Fibroblast of skin of left quadriceps (primary cell): ENCODE measurements at regions not wholly inside any gene's neighbourhood (a gene's known extent, or its start where the extent isn't known, plus 50 kb on each side); places are given as distances from the start of the nearest gene placed in this dataset.
A peak's percentile ranks its signal among the peaks of the same experiment; 100 is the strongest.

Experiments
- DNase-seq, 2 experiments: peaks; one replicate each; pipeline ENCODE4 v3.0.0-alpha.2; 2013; ENCODE audit warnings: low read depth in 2 of 2

DNA sequence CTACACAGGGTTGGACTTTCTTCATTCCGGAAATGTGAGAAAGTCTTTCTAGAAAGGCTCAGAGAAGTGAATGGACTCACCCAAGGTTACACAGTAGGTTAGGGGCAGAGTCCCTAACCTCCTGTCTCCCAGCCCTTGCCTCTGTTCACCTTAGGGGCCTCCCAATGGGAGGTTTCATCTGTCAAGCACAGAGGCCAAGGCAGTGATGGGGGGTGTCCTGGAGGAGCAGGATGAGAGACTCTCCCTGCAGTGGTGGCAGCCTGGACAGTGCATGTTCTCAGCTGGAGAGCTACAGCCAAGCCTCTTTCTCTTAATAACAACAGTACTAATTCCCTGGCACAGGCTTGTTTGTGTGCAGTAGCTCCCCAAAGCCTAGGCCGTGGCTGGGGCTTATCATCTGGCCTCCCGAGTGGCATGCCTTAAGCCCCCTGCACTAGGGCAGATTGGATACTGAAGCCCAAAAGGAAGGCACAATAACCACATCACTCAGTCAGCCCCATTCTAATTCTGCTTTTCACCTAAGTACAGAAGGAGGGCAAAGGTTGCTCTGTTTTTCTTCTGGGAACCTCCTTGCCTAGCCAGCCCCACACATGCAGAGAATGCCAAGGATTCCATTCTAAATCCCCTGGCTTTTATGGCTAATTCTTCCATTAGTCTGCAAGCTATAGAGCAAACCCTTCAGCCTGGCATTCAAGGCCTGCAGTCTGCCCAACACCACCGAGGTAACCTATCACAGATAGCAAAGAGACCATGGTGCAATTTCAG, 50.2 kb upstream of the XPA start:
- no peak for DNase-seq

GRCh38 chr9:97748525-97748924, 51.4 kb upstream of the XPA start:
- DNase-seq, result no peak

DNA sequence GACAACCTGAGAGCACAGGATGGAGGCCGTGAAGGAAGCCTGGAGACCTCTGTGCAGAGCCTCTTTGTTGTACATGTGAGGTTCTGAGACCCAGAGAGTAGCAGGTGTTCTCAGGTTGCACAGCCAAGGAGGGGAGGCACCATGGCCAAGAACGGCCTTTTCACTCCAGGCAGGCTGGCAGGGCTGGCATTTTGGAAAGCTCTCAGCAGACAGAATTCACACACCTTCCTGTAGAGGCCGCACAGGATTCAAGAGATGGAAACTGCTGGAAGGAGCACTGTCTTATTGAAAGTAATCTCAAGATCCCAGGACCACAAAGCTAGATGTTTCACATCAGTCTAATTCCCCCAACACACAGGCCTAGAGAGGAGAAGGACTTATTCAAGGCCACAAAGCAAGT, 52.8 kb upstream of the XPA start:
- no peak for DNase-seq

DNA sequence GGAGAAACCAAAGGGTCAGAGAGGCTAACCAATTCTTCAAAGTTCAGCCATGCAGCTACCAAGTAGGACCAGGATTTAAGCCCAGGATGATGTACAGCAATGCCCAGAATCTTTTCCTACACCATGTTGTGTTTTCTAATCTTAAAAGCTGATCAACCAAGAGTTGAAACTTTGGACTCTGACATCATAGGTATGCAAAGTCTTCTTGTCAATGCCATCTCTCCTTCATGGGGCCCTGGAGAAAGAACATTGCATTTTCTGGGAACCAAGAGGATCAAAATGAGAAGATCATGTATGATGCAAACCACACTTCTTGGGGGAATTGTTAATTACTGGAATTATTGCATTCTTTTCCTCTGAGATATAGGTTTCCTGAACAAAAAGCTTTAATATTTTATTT, 54.4 kb upstream of the XPA start:
- DNase-seq, result no peak

GRCh38 chr9:97752274-97752673, 55.1 kb upstream of the XPA start:
- no peak for DNase-seq

- no peak for DNase-seq
These were observed 56.2 kb upstream of the XPA start for GRCh38 chr9:97753364-97753763.

GRCh38 chr9:97753975-97754374, 56.8 kb upstream of the XPA start:
- no peak for DNase-seq

DNA sequence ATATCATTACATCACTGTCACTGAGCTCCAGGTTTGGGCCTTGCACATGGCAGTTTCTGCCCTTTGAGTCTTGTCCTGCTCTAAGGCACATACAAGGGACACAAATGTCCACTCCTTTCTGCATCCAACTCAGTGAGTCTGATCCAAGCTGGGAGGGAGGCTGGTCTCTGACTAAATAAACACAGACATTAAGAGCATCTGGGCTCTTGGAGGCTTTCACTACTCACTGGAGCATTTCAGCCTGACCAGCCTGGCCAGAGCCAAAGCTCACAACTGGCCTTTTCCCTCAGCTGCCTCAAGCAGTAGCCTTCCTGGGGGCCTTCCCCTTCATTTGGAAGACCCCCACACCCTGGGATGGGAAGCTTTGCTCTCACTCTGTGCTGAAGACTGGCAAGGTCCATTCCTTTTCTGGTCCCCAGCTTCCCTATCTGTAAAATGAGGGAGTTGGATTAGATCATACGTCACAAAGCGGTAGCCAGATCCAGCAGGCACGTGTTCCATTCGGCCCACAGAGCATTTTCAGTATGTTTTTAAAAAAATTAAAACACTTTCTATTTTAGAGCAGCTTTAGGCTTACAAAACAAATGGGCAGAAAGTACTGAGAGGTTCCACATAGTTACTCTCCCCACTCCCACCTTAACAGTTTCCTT, 58.6 kb upstream of the XPA start:
- no peak for DNase-seq

- no peak for DNase-seq
These were observed 59.9 kb upstream of the XPA start for GRCh38 chr9:97756991-97757390.

GRCh38 chr9:97758334-97758916, 61.3 kb upstream of the XPA start:
- no peak for DNase-seq

DNA sequence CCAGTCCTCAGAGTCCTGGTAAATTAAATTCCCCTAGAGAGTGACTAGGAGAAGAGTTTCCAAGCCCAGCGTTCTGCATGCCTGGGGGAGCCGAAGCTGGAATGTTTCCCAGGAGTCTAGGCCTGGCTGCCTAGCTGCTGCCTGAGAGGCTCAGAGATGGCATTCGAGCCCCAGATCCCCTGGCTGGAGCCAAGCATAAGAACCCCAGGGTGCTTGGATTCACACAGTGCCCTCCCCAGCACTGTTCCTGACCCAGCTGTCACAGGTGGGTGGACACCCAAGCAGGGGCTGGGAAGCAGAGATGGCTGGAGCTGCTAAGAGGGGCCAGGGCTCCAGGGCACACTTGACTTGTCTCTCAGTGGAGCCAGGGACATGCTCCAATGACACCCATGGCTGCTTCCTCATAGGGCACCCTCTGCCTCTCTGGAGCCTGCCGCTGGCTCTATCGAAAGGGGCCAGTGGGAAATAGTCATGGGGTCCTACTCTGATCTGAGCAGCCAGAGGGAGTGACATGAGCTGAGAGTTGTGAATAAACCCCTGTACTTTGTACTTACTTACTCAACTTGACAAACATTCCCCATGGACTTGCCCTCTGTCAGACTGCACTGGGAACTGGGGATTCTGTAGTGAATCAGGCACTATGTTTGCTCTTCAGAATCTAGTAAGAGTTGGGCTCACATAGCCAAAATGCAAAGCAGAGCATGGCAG, 62.6 kb upstream of the XPA start:
- DNase-seq, result no peak

- DNase-seq, result no peak
These were observed 64.0 kb upstream of the XPA start for GRCh38 chr9:97761056-97761598.

DNA sequence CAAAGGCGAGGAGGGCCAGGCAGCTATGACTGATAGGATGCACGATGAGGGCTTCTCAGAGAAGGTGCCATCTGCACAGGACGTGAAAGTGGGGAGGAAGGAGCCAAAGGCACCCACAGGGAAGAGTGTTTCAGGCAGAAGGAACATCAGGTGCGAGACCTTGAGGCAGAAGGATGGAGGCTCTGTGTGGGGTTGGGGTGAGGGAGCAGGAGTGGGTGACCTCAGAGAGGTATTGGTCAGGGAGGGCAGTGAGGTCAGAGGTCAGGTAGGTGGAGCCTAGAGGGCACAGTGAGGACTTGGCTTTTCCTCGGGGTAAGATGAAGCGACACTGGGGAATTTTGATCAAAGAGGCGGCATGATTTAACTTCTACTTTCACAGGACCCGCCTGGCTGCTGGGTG, 64.7 kb upstream of the XPA start:
- DNase-seq, result no peak

DNA sequence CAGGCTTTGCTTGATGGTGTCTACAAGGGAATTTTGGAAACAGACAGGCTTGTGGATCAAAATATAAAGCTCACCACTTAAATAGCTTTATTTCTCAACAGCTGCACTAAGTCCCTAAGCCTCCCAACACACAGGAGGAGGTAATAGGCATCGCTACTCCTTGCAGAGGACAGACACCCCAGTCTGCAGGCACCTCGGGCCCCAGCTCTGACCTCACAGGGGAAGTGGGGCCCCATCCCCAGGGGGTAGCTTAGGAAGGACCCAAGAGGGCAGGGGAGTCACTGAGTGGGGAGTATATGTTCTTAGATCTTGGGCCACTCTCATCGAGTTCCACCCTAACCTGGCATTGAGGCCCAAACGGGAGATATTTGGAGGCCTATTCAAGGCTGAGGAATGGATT, 66.7 kb upstream of the XPA start:
- no peak for DNase-seq

DNA sequence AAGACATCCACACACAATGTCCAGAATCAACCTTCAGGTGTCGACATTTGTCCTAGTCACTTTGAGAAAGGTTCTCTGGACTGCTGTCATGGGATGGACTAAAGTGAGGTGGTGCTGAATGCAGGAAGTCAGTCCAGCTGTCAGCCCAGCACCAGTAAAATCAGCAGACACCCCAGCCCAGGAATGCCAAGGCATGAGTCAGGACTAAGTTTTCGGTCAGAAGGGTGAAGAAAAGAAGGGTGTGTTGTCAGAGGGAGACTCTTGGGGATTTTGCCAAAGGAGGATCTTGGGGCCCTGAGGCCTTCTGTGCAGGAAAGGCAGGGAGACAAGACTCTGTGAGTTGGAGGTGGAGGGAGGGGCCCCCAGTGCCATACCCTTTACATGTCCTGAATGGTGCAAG, 69.0 kb upstream of the XPA start:
- peak in 1 of 2 experiments; percentile 20 for DNase-seq

DNA sequence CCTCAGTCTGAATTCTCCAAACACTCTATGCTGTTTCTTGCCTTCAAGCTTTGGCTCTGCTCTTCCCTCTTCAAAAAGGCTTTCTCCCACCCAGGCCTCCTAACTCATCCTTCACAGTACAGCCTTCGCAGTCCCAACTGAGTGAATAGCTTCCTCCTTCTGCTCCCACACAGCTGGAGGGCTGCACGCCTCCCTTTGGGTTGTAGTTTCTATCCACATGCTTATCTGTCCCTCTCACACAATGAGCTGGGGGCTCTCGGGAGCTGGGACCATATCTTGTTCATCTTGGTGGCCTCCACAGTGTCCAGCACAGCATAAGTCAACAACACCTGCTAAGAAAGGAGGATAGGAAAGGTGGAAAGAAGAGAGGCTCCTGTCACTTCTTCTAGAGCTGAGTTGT, 69.5 kb upstream of the XPA start:
- no peak for DNase-seq

DNA sequence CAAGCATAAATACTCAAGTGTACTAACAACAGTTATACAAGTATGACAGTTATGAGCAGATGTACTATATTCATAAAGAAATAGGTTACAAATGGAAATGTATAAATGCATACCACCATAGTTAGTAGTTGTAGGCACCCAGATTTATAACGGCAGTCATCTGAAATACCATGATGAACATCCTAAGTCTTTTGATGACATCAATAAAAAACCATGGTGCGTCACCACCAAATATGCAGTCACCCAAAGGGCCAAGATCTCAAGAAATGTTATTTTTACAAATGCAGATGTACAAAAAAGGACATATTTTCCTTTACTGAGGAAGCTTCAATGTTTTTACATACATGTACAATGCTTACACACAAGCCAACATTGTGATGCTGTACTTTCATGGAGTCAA, 70.8 kb upstream of the XPA start:
- peak; percentile 30 to 32 for DNase-seq

DNA sequence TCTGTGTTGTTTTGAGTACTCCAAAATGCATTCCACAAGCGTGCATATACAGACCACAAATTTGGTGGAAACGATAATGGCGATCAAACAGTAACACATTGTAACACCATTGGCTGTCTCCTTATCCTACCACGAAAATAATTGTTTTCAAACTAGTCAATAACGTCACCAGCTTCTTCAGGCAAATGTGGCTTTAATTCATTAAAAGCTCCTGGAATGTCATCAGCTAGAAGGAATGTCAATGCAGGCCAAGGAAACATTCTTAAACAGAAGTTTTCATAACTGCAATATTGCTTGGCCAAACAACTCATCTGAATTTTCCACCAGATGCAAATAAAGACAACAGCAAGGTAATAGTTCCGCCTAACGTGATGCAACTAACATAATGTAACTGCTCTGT, 71.6 kb upstream of the XPA start:
- DNase-seq, result peak; percentile 74 to 77

DNA sequence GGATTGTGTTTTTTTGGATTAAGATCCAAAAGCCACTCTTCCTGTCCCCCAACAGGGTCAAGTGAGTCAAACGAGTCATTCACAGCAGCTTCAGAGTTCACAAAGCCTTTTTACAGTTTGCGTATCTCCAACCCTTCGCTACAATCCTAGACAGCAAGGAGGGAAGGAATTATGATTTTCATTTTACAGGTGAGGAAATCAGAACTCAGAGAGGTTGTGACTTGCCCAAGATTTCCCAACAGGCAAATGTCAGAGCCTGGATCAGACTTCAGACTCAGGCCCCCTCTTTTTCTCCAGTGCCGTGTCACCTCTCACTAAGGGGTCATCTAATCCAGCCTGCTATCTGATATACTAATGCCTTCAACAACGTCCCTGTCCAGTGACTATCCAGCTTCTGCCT, 72.1 kb upstream of the XPA start:
- DNase-seq, result no peak

- no peak for DNase-seq
These were observed 73.8 kb upstream of the XPA start for GRCh38 chr9:97770808-97771372.

DNA sequence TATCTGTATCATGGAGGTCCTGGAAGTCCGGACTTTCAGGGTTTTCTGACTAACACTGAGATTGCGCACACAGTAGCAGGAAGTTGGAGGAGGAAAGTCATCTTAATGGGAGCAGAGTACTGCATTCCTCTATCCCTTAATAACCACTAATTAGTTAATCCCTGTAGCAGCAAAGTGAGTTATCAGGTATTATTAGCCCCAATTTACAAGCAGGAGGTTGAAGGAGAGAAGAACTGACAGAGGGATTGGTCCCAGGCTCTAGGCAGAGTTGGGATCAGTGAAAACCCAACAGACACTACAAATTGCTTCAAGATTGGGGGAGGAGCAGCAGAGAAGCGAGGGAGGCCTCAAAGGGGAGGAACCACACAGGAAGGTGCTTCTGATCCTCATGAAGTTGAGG, 74.5 kb upstream of the XPA start:
- no peak for DNase-seq

- DNase-seq, result no peak
These were observed 75.0 kb upstream of the XPA start for GRCh38 chr9:97772145-97772544.
